ENCODE measurements at regions not wholly inside any gene's neighbourhood (a gene's known extent, or its start where the extent isn't known, plus 50 kb on each side); places are given as distances from the start of the nearest gene placed in this dataset.

GRCh38 chr6:159404296-159404695 is 235.1 kb downstream of the FNDC1 start:
- 63 to 85% (median 68%) methylated on average over 2 of the region's 2 CpGs for WGBS, 5 donors
- TF ChIP-seq POLR2A (IDR thresholded peaks at IDR 0.05) = no peak
- TF ChIP-seq POLR2AphosphoS5 (IDR thresholded peaks at IDR 0.05) = no peak
- TF ChIP-seq CTCF (IDR thresholded peaks at IDR 0.05 in 8 of 11, conservative IDR thresholded peaks at IDR 0.05 in 3 of 11) = no peak
- no peak overlapping the region for H3K27ac ChIP-seq
- H3K4me3 ChIP-seq = no peak overlapping the region
- no peaks in the 10 kb centered on the region for H3K36me3 ChIP-seq
- peaks cover 0 to 16% (median 0%) of the 10 kb centered on the region in 8 donors for H3K9me3 ChIP-seq
- intact Hi-C loops (cut with DNase I; ENCODE audit: low total_unique reads) = no loop called here
- no peak for DNase-seq
- peaks cover 0 to 13% (median 0%) of the 10 kb centered on the region in 7 donors for H3K27me3 ChIP-seq (replicated peaks in 1 of 7)
- H3K4me1 ChIP-seq = no peaks in the 10 kb centered on the region

- Histone ChIP-seq H3K27me3 (replicated peaks in 1 of 7) (peaks cover 0 to 17% (median 0%) of the 10 kb centered on the region in 7 donors), H3K4me3 (no peak overlapping the region), H3K4me1 (no peaks in the 10 kb centered on the region), H3K27ac (no peak overlapping the region), H3K9me3 (peaks cover 0 to 7% (median 0%) of the 10 kb centered on the region in 8 donors), H3K36me3 (no peaks in the 10 kb centered on the region)
- 74 to 85% (median 78%) methylated on average over 7 of the region's 7 CpGs for WGBS, 5 donors
- TF ChIP-seq CTCF (IDR thresholded peaks at IDR 0.05 in 8 of 11, conservative IDR thresholded peaks at IDR 0.05 in 3 of 11) (no peak), POLR2AphosphoS5 (IDR thresholded peaks at IDR 0.05) (no peak), POLR2A (IDR thresholded peaks at IDR 0.05) (no peak)
- intact Hi-C loops (cut with DNase I; ENCODE audit: low total_unique reads) = no loop called here
- DNase-seq = no peak
These were observed 231.6 kb downstream of the FNDC1 start for GRCh38 chr6:159400826-159401225.

- H3K4me1 ChIP-seq = no peaks in the 10 kb centered on the region
- TF ChIP-seq POLR2AphosphoS5 (IDR thresholded peaks at IDR 0.05) (no peak), POLR2A (IDR thresholded peaks at IDR 0.05) (no peak), CTCF (IDR thresholded peaks at IDR 0.05 in 8 of 11, conservative IDR thresholded peaks at IDR 0.05 in 3 of 11) (no peak)
- H3K27ac ChIP-seq = no peak overlapping the region
- 69 to 78% (median 75%) methylated on average over 8 of the region's 8 CpGs for WGBS, 5 donors
- no peak for DNase-seq
- intact Hi-C loops (cut with DNase I; ENCODE audit: low total_unique reads) = no loop called here
- H3K27me3 ChIP-seq (replicated peaks in 1 of 7) = peaks cover 0 to 17% (median 0%) of the 10 kb centered on the region in 7 donors
- no peak overlapping the region for H3K4me3 ChIP-seq
- H3K36me3 ChIP-seq = no peaks in the 10 kb centered on the region
- peaks cover 0 to 7% (median 0%) of the 10 kb centered on the region in 8 donors for H3K9me3 ChIP-seq
These were observed 230.6 kb downstream of the FNDC1 start for GRCh38 chr6:159399751-159400221.

- intact Hi-C loops (cut with DNase I; ENCODE audit: low total_unique reads) = no loop called here
These were observed 229.4 kb downstream of the FNDC1 start for GRCh38 chr6:159398633-159399032.

More at GRCh38 chr6:159398633-159399032, 229.4 kb downstream of the FNDC1 start:
- Histone ChIP-seq H3K4me1 (no peaks in the 10 kb centered on the region), H3K27ac (no peak overlapping the region), H3K27me3 (replicated peaks in 1 of 7) (peaks cover 0 to 23% (median 0%) of the 10 kb centered on the region in 7 donors), H3K9me3 (peaks cover 0 to 15% (median 0%) of the 10 kb centered on the region in 8 donors), H3K4me3 (no peak overlapping the region), H3K36me3 (no peaks in the 10 kb centered on the region)
- 67 to 79% (median 74%) methylated on average over 2 of the region's 2 CpGs for WGBS, 5 donors
- DNase-seq = no peak
- TF ChIP-seq POLR2A (IDR thresholded peaks at IDR 0.05) (no peak), CTCF (IDR thresholded peaks at IDR 0.05 in 8 of 11, conservative IDR thresholded peaks at IDR 0.05 in 3 of 11) (no peak), POLR2AphosphoS5 (IDR thresholded peaks at IDR 0.05) (no peak)

Measured in spleen (tissue), 11 donors.